ENCODE measurements at regions not wholly inside any gene's neighbourhood (a gene's known extent, or its start where the extent isn't known, plus 50 kb on each side); places are given as distances from the start of the nearest gene placed in this dataset.

- no peak for TF ChIP-seq CTCF (IDR thresholded peaks at IDR 0.05; ENCODE audit: control extremely low read depth in 1 of 3, insufficient read depth in 1 of 3, low read depth in 1 of 3, low read length in 3 of 3)
- no peak for TF ChIP-seq CBX5 (IDR thresholded peaks at IDR 0.05; ENCODE audit: low read depth, low read length)
- TF ChIP-seq EP300 (IDR thresholded peaks at IDR 0.05; ENCODE audit: borderline replicate concordance in 1 of 2, low read depth in 2 of 2, low read length in 2 of 2) = no peak
- TF ChIP-seq POLR2A (IDR thresholded peaks at IDR 0.05; ENCODE audit: control extremely low read depth in 1 of 2, low read depth in 2 of 2, low read length in 2 of 2) = no peak
- no peak for TF ChIP-seq SP1 (IDR thresholded peaks at IDR 0.05; ENCODE audit: low read depth, low read length)
Observed at GRCh38 chr6:103177791-103178190, 1681.9 kb downstream of the HACE1 start.

Data from H1 (cell line).